ENCODE measurements at regions not wholly inside any gene's neighbourhood (a gene's known extent, or its start where the extent isn't known, plus 50 kb on each side); places are given as distances from the start of the nearest gene placed in this dataset.

- TF ChIP-seq, protein P1, sequence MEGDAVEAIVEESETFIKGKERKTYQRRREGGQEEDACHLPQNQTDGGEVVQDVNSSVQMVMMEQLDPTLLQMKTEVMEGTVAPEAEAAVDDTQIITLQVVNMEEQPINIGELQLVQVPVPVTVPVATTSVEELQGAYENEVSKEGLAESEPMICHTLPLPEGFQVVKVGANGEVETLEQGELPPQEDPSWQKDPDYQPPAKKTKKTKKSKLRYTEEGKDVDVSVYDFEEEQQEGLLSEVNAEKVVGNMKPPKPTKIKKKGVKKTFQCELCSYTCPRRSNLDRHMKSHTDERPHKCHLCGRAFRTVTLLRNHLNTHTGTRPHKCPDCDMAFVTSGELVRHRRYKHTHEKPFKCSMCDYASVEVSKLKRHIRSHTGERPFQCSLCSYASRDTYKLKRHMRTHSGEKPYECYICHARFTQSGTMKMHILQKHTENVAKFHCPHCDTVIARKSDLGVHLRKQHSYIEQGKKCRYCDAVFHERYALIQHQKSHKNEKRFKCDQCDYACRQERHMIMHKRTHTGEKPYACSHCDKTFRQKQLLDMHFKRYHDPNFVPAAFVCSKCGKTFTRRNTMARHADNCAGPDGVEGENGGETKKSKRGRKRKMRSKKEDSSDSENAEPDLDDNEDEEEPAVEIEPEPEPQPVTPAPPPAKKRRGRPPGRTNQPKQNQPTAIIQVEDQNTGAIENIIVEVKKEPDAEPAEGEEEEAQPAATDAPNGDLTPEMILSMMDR (IDR thresholded peaks at IDR 0.05) = no peak
- no peak for TF ChIP-seq ZFX (IDR thresholded peaks at IDR 0.05; ENCODE audit: borderline replicate concordance)
These were observed 61.2 kb downstream of the FAT3 start for GRCh38 chr11:92285776-92286175.
